Type B pancreatic cell (in vitro differentiated cells): ENCODE measurements at regions not wholly inside any gene's neighbourhood (a gene's known extent, or its start where the extent isn't known, plus 50 kb on each side); places are given as distances from the start of the nearest gene placed in this dataset.
A peak's percentile ranks its signal among the peaks of the same experiment; 100 is the strongest.

Experiments used
- DNase-seq: peaks from one replicate; pipeline ENCODE4 v3.0.0; 2021; ENCODE audit warnings: mixed read lengths; ENCODE audit not compliant: unreplicated experiment; ENCODE audit errors: extremely low spot score
- H3K27ac Mint-ChIP-seq: 2 replicates; pipeline ENCODE4 v1.8.0; 2021; ENCODE audit warnings: mild to moderate bottlenecking, mixed read lengths
- H3K27me3 Mint-ChIP-seq: 2 replicates; pipeline ENCODE4 v1.8.0; 2021; ENCODE audit warnings: mixed read lengths
- H3K36me3 Mint-ChIP-seq: 2 replicates; pipeline ENCODE4 v1.8.0; 2021; ENCODE audit warnings: mixed read lengths
- H3K4me1 Mint-ChIP-seq: one replicate; pipeline ENCODE4 v1.8.0; 2021; ENCODE audit warnings: mixed read lengths; ENCODE audit not compliant: unreplicated experiment
- H3K4me3 Mint-ChIP-seq: 2 replicates; pipeline ENCODE4 v1.8.0; 2021; ENCODE audit warnings: mild to moderate bottlenecking, mixed read lengths
- H3K9me3 Mint-ChIP-seq: 2 replicates; pipeline ENCODE4 v1.8.0; 2021; ENCODE audit warnings: mixed read lengths
- CTCF ChIP-seq: fragments of 200-600 bp; sonication (generic); conservative IDR thresholded peaks from 2 replicates; pipeline ENCODE4 v1.5.0; 2021; ENCODE audit warnings: antibody characterized with exemption, mild to moderate bottlenecking

GRCh38 chr6:14799928-14800327, 445.9 kb upstream of the JARID2 start:
- H3K9me3 Mint-ChIP-seq = peaks cover 6% of the 10 kb centered on the region
- peaks cover 3% of the 10 kb centered on the region for H3K36me3 Mint-ChIP-seq
- H3K27ac Mint-ChIP-seq = no peak overlapping the region
- peak; percentile 20 for TF ChIP-seq CTCF
- peaks cover 3% of the 10 kb centered on the region for H3K27me3 Mint-ChIP-seq
- no peak overlapping the region for H3K4me3 Mint-ChIP-seq
- DNase-seq = no peak
- peaks cover 19% of the 10 kb centered on the region for H3K4me1 Mint-ChIP-seq

GRCh38 chr6:14802514-14803160, 443.2 kb upstream of the JARID2 start:
- Mint-ChIP-seq H3K27me3 (peaks cover 3% of the 10 kb centered on the region), H3K36me3 (peaks cover 3% of the 10 kb centered on the region), H3K27ac (peak overlapping the region; percentile 23), H3K9me3 (peaks cover 7% of the 10 kb centered on the region), H3K4me1 (peaks cover 17% of the 10 kb centered on the region), H3K4me3 (no peak overlapping the region)
- no peak for DNase-seq
- TF ChIP-seq CTCF = no peak

- peaks cover 3% of the 10 kb centered on the region for H3K36me3 Mint-ChIP-seq
- H3K27me3 Mint-ChIP-seq = peaks cover 3% of the 10 kb centered on the region
- no peak overlapping the region for H3K27ac Mint-ChIP-seq
- no peak for DNase-seq
- peaks cover 12% of the 10 kb centered on the region for H3K9me3 Mint-ChIP-seq
- peaks cover 15% of the 10 kb centered on the region for H3K4me1 Mint-ChIP-seq
- no peak overlapping the region for H3K4me3 Mint-ChIP-seq
- TF ChIP-seq CTCF = no peak
These were observed 441.7 kb upstream of the JARID2 start for GRCh38 chr6:14804001-14804784.

- peak; percentile 76 for DNase-seq
- no peak overlapping the region for H3K27ac Mint-ChIP-seq
- peaks cover 10% of the 10 kb centered on the region for H3K9me3 Mint-ChIP-seq
- H3K27me3 Mint-ChIP-seq = peaks cover 3% of the 10 kb centered on the region
- TF ChIP-seq CTCF = no peak
- peaks cover 3% of the 10 kb centered on the region for H3K36me3 Mint-ChIP-seq
- peaks cover 13% of the 10 kb centered on the region for H3K4me1 Mint-ChIP-seq
- H3K4me3 Mint-ChIP-seq = no peak overlapping the region
These were observed 441.1 kb upstream of the JARID2 start for GRCh38 chr6:14804785-14805210.

GRCh38 chr6:14806101-14806500, 439.8 kb upstream of the JARID2 start:
- Mint-ChIP-seq H3K36me3 (no peaks in the 10 kb centered on the region), H3K27ac (no peak overlapping the region), H3K27me3 (peaks cover 3% of the 10 kb centered on the region), H3K9me3 (peaks cover 6% of the 10 kb centered on the region), H3K4me3 (no peak overlapping the region), H3K4me1 (peaks cover 11% of the 10 kb centered on the region)
- no peak for DNase-seq
- TF ChIP-seq CTCF = no peak
